K562 (cell line): ENCODE measurements at regions not wholly inside any gene's neighbourhood (a gene's known extent, or its start where the extent isn't known, plus 50 kb on each side); places are given as distances from the start of the nearest gene placed in this dataset.

ENCODE experiments used
- ADNP ChIP-seq: fragments of 200-800 bp; sonication (Bioruptor generic); IDR thresholded peaks from 2 replicates; pipeline ENCODE4 v1.6.1; 2016; ENCODE audit warnings: missing genetic modification characterization, missing compliant biosample characterization
- E2F5 ChIP-seq: sonication (generic); formaldehyde crosslinking; IDR thresholded peaks from 2 replicates; pipeline ENCODE4 v1.8.0; 2022; ENCODE audit warnings: mild to moderate bottlenecking, missing genetic modification reagents
- MAFF ChIP-seq: IDR thresholded peaks from 2 replicates; pipeline ENCODE4 v1.6.1; 2012; ENCODE audit warnings: low read length, improper control_type of control experiment
- REST ChIP-seq, 2 experiments: fragments of 450-650 bp; formaldehyde crosslinking in 1 of 2; IDR thresholded peaks; 2 replicates each; pipeline versions ENCODE4 v1.4.0 to v1.6.1; 2014 to 2020; ENCODE audit warnings: mild to moderate bottlenecking in 2 of 2, borderline replicate concordance in 1 of 2, low read depth in 1 of 2
- TGIF2 ChIP-seq: sonication (generic); formaldehyde crosslinking; IDR thresholded peaks from 2 replicates; pipeline ENCODE4 v1.8.1; 2022; ENCODE audit warnings: mild to moderate bottlenecking, missing genetic modification reagents, moderate library complexity

GRCh38 chr17:71183066-71183660 is 937.7 kb upstream of the SOX9 start (continued):
- no peak for TF ChIP-seq REST (IDR thresholded peaks at IDR 0.05; ENCODE audit: borderline replicate concordance)
- no peak for TF ChIP-seq REST (CRISPR knock-in tag; IDR thresholded peaks at IDR 0.05; ENCODE audit: low read depth)
- TF ChIP-seq MAFF, result no peak
- no peak for TF ChIP-seq E2F5 (CRISPR knock-in tag)
- no peak for TF ChIP-seq ADNP (tag)
- TF ChIP-seq TGIF2, result no peak
